Progenitor cell of endocrine pancreas (in vitro differentiated cells): ENCODE measurements at regions not wholly inside any gene's neighbourhood (a gene's known extent, or its start where the extent isn't known, plus 50 kb on each side); places are given as distances from the start of the nearest gene placed in this dataset.

Source experiments
- DNase-seq: peaks from one replicate; pipeline ENCODE4 v3.0.0; 2021; ENCODE audit warnings: low spot score; ENCODE audit not compliant: unreplicated experiment
- H3K27ac Mint-ChIP-seq: 2 replicates; pipeline ENCODE4 v1.8.0; 2021; ENCODE audit warnings: mild to moderate bottlenecking, moderate library complexity, mixed read lengths
- H3K27me3 Mint-ChIP-seq: 2 replicates; pipeline ENCODE4 v1.8.0; 2021; ENCODE audit warnings: mixed read lengths
- H3K36me3 Mint-ChIP-seq: 2 replicates; pipeline ENCODE4 v1.8.0; 2022; ENCODE audit warnings: mixed read lengths; ENCODE audit not compliant: insufficient read depth
- H3K4me1 Mint-ChIP-seq: 2 replicates; pipeline ENCODE4 v1.8.0; 2021; ENCODE audit warnings: low read depth, mixed read lengths
- H3K4me3 Mint-ChIP-seq: 2 replicates; pipeline ENCODE4 v1.8.0; 2021; ENCODE audit warnings: low read depth, mild to moderate bottlenecking, moderate library complexity, mixed read lengths
- H3K9me3 Mint-ChIP-seq: 2 replicates; pipeline ENCODE4 v1.8.0; 2021; ENCODE audit warnings: low read depth, mixed read lengths
- TF ChIP-seq, protein P1 (sequence below): fragments of 200-600 bp; sonication (generic); IDR thresholded peaks from one replicate; pipeline ENCODE4 v1.5.0; 2021; ENCODE audit warnings: antibody characterized with exemption, mild to moderate bottlenecking; ENCODE audit not compliant: unreplicated experiment

GRCh38 chr2:14952400-14952963 lies 320.0 kb downstream of the LRATD1 start:
- Mint-ChIP-seq H3K4me1 (no peaks in the 10 kb centered on the region), H3K9me3 (peaks cover 18% of the 10 kb centered on the region), H3K4me3 (no peak overlapping the region), H3K27me3 (peaks cover 12% of the 10 kb centered on the region), H3K36me3 (no peaks in the 10 kb centered on the region), H3K27ac (no peak overlapping the region)
- DNase-seq = no peak
- TF ChIP-seq, protein P1, sequence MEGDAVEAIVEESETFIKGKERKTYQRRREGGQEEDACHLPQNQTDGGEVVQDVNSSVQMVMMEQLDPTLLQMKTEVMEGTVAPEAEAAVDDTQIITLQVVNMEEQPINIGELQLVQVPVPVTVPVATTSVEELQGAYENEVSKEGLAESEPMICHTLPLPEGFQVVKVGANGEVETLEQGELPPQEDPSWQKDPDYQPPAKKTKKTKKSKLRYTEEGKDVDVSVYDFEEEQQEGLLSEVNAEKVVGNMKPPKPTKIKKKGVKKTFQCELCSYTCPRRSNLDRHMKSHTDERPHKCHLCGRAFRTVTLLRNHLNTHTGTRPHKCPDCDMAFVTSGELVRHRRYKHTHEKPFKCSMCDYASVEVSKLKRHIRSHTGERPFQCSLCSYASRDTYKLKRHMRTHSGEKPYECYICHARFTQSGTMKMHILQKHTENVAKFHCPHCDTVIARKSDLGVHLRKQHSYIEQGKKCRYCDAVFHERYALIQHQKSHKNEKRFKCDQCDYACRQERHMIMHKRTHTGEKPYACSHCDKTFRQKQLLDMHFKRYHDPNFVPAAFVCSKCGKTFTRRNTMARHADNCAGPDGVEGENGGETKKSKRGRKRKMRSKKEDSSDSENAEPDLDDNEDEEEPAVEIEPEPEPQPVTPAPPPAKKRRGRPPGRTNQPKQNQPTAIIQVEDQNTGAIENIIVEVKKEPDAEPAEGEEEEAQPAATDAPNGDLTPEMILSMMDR = no peak

GRCh38 chr2:14960686-14961324 lies 328.3 kb downstream of the LRATD1 start:
- H3K4me1 Mint-ChIP-seq = peaks cover 6% of the 10 kb centered on the region
- H3K4me3 Mint-ChIP-seq = no peak overlapping the region
- peaks cover 2% of the 10 kb centered on the region for H3K27me3 Mint-ChIP-seq
- peaks cover 19% of the 10 kb centered on the region for H3K9me3 Mint-ChIP-seq
- no peak for DNase-seq
- no peaks in the 10 kb centered on the region for H3K36me3 Mint-ChIP-seq
- TF ChIP-seq, protein P1 = no peak
- no peak overlapping the region for H3K27ac Mint-ChIP-seq

DNA sequence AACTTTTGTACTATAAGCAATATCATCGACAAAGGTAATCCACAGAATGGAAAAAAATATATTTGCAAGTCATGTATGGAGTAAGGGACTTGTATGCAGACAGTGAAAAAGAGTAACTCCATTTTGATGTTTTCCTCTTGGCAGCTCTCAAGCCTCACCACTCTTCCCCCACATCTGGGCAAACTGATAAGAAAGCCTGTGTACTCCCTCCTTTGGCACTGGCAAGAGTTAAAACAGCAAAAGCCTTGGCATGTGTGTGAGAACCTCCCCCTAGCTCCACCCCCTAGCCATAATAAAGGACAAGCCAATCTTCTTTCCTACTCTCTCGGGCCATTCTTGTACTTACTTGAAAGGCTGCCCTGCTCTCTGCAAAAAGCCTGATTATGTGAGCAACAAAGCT lies 335.2 kb downstream of the LRATD1 start:
- Mint-ChIP-seq H3K4me3 (no peak overlapping the region), H3K9me3 (no peaks in the 10 kb centered on the region), H3K27me3 (no peaks in the 10 kb centered on the region), H3K27ac (no peak overlapping the region), H3K36me3 (no peaks in the 10 kb centered on the region), H3K4me1 (peaks cover 6% of the 10 kb centered on the region)
- DNase-seq = no peak
- TF ChIP-seq, protein P1 = no peak

DNA sequence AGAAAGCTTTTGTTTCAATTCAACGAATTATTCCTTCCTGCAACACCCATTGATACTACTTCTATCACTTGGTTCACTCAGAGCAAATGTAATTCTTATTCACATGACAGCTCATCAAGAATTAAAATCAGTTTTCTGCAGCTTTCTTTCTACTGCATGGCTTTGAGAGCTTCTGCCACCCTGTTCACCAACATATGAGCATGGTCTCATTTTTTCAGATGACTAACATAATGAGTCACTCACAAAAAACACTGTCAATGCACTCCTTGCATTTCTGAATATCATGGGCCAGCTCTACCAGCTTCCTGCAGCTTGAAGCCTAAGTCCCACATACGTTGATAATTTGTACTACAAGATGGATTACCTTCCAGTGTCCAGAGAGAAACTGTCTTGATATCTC lies 342.9 kb downstream of the LRATD1 start:
- no peak overlapping the region for H3K27ac Mint-ChIP-seq
- DNase-seq = no peak
- no peaks in the 10 kb centered on the region for H3K4me1 Mint-ChIP-seq
- TF ChIP-seq, protein P1 = no peak
- no peaks in the 10 kb centered on the region for H3K27me3 Mint-ChIP-seq
- H3K9me3 Mint-ChIP-seq = no peaks in the 10 kb centered on the region
- no peaks in the 10 kb centered on the region for H3K36me3 Mint-ChIP-seq
- no peak overlapping the region for H3K4me3 Mint-ChIP-seq

- H3K4me3 Mint-ChIP-seq = no peak overlapping the region
- H3K36me3 Mint-ChIP-seq = no peaks in the 10 kb centered on the region
- H3K27me3 Mint-ChIP-seq = no peaks in the 10 kb centered on the region
- TF ChIP-seq, protein P1 = no peak
- H3K9me3 Mint-ChIP-seq = no peaks in the 10 kb centered on the region
- no peak for DNase-seq
- H3K27ac Mint-ChIP-seq = no peak overlapping the region
- H3K4me1 Mint-ChIP-seq = no peaks in the 10 kb centered on the region
These were observed 344.5 kb downstream of the LRATD1 start for GRCh38 chr2:14977021-14977420.
